ENCODE measurements at regions not wholly inside any gene's neighbourhood (a gene's known extent, or its start where the extent isn't known, plus 50 kb on each side); places are given as distances from the start of the nearest gene placed in this dataset.

GRCh38 chr4:104964410-104965175 is 182.1 kb upstream of the TET2 start:
- no peak for DNase-seq (ENCODE audit: low read depth)

DNA sequence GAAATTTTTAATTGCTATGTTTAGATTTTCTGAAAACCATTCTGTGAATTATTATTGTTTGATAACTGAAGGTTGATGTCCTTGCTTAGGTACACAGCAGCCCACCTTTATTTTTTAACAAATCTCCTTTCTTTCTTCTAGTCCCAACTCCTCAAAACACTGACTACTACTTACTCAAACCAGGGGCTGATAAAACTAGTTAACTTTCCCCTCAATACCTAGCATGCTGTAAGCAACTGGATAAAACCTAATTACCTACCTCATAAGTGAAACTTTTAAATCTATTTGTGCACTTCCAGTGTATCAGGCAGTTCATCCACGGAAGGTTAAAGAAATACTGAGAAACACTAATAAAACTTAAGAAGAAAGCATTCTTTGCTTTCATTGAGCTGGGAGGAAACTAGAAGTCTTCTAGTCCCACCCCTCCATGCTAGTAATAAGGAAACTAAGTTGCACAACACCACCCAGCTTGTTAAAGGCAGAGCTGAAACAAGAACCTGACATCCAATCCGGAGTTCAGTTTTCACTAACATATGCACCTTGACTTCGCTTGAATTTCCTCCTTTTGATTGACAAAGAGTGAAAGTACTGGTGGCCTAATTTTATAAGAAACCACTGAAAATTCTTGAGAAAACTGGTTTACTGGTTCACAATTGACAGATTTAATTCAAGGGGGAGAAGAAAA is 180.2 kb upstream of the TET2 start:
- peak; percentile 89 for DNase-seq (ENCODE audit: low read depth)

- peak; percentile 54 for DNase-seq (ENCODE audit: low read depth)
Measured at GRCh38 chr4:104967034-104967401, 179.7 kb upstream of the TET2 start.

GRCh38 chr4:104969394-104970082 is 177.1 kb upstream of the TET2 start:
- peak; percentile 77 for DNase-seq (ENCODE audit: low read depth)

DNA sequence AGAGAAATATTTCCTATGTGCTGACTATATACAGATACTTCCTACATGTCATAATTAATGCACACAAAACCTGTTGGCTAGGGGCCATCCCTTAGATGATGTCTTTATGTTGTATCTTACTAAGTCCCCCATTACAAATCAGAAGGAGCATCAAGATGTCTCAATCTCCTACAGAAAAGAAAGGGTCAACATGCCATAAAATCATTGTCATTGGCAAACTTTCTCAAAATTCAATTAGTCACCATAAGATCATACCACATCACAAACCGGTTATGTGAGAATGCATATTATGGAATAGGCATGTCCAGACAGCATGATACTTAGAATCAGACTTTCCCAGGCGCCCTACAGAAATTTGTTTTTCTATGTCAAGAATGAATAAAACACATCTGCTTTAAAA is 175.2 kb upstream of the TET2 start:
- peak; percentile 3 for DNase-seq (ENCODE audit: low read depth)

DNA sequence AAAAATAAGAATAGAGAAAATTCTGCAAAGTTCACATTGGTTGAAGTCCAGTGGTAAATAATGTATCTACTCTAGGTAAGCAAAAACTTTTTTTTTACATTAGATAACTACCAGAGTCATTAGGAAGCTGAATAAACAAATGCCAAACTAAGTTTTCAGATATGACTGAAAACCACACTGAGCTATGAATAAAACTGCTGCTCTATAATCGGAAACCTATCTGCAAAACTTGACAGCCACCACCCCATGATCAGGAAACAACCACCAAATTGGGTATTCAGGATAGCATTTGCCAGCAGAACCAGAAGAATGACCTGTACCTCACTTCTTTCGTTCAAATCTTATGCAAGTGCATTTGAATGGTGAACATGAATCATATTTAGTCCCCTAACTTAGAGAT is 173.0 kb upstream of the TET2 start:
- no peak for DNase-seq (ENCODE audit: low read depth)

DNA sequence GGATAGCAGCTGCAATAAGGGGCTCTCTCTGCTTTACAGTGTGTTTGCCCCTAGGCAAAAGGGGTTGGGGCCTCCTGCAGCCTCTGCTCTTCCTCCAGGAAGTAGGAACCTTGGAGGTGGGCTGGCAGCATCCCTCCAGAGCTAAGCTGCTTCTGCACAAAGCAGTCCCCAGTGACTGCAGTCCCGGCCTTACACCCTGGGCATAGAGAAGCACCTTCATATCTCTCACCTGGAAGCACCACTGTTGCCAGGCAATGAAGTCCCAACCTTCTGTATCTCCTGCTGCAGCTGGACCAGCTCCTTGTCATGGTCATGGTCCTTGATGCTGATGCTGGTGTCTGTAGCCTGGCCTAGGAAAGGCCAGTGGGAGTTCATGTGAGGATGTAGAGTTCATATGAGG is 171.1 kb upstream of the TET2 start:
- no peak for DNase-seq (ENCODE audit: low read depth)

DNA sequence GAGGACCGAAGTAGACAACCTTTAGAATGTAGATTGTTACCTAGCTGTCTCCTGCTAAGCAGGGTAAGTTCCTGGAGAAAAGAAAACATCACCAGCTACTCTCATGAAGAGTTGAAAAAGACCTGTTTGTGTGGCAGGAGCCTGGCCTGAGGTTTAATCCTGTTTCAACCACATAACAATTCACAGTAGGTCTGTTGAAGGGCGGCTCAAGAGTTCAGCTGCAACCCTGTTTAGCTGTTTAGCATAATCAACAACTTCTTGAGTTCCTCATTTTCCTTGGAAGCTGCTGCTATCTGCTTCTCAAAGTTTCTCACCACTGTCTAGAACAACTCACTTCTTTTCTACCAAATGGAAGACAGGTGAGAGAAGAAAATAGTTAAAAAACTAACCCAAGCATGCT is 170.4 kb upstream of the TET2 start:
- DNase-seq (ENCODE audit: low read depth), result no peak

DNA sequence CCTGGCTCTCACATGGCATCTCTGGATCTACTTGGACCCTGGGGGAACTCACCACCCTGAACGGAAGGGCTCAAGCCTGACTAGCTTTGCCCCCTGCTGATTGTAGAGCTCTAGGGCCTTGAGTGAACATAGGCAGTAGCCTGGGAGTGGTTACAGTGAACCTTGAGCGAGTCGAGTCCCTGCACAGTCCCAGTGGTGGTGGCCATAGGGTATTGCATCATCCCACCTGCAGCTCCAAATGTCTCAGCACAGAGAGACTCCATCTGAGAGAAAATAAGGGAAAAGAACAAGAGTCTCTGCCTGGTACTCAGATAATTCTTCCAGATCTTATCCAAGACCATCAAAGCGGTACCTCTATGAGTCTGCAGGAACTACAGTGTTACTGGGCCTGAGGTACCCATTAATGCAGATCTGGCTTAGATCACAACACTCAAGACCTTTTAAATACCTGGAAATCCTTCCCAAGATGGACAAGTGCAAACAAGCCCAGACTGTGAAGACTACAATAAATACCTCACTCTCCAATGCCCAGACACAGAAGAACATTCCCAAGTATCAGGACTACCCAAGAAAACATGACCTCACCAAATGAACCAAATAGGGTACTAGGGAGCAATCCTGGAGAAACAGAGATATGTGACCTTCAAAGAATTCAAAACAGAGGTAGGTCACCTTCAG is 167.5 kb upstream of the TET2 start:
- no peak for DNase-seq (ENCODE audit: low read depth)

DNA sequence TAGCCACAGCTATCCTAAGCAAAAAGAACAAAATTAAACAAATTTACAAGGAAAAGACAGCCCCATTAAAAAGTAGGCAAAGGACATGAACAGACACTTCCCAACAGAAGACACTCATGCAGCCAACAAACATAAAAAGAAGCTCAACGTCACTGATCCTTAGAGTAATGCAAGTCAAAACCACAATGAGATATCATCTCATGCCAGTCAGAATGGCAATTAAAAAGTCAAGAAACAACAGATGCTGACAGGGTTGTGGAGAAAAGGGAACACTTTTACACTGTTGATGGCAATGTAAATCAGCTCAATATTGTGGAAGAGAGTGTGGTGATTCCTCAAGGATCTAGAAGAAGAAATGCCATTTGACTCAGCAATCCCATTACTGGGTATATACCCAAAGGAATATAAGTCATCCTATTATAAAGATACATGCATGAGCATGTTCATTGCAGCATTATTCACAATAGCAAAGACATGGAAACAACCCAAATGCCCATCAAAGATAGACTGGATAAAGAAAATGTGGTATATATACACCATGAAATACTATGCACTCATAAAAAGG is 163.0 kb upstream of the TET2 start:
- no peak for DNase-seq (ENCODE audit: low read depth)

- DNase-seq (ENCODE audit: low read depth), result no peak
Measured at GRCh38 chr4:104986306-104986705, 160.4 kb upstream of the TET2 start.

GRCh38 chr4:104989371-104989770 is 157.3 kb upstream of the TET2 start:
- DNase-seq (ENCODE audit: low read depth), result peak; percentile 36

- DNase-seq (ENCODE audit: low read depth), result no peak
Measured at GRCh38 chr4:105002278-105002677, 144.4 kb upstream of the TET2 start.

- no peak for DNase-seq (ENCODE audit: low read depth)
Measured at GRCh38 chr4:105014234-105014633, 132.4 kb upstream of the TET2 start.

DNA sequence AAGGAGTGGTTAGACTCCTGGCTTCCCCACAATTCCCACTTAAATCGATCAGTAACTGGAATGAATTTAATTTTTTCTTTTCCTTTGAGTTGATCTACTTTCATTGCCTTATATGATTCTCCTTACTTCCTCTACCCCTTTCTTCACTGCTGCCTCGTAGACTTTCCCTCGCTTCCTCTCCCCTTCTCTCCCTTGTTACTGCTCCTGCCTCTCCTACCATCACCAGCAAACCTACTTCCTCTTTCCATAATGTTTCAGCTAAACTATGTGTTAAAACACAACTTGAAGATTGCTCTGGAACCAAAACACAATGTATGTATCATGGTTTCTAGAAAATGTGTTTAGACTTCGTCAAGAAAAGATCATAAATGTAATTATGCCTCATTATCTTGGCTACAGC is 132.0 kb upstream of the TET2 start:
- no peak for DNase-seq (ENCODE audit: low read depth)

DNA sequence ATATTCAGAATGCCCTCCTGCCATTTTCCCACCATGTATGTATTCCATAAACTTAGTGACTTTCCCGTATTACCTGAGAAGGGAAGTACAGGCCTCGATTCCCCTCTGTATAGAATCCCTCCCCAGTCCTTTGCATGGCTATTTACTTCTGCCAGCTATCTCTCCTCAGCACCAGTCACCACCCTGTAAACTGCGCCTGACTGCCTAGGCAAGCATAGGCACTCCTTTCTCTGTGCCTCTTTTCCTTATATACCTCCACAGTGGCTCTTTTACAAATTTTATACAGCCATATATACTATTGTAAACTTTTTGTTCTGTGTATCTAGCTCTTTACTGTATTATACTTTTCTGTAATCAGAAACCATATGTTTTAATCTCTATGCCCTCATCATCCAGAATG is 130.9 kb upstream of the TET2 start:
- DNase-seq (ENCODE audit: low read depth), result no peak

DNA sequence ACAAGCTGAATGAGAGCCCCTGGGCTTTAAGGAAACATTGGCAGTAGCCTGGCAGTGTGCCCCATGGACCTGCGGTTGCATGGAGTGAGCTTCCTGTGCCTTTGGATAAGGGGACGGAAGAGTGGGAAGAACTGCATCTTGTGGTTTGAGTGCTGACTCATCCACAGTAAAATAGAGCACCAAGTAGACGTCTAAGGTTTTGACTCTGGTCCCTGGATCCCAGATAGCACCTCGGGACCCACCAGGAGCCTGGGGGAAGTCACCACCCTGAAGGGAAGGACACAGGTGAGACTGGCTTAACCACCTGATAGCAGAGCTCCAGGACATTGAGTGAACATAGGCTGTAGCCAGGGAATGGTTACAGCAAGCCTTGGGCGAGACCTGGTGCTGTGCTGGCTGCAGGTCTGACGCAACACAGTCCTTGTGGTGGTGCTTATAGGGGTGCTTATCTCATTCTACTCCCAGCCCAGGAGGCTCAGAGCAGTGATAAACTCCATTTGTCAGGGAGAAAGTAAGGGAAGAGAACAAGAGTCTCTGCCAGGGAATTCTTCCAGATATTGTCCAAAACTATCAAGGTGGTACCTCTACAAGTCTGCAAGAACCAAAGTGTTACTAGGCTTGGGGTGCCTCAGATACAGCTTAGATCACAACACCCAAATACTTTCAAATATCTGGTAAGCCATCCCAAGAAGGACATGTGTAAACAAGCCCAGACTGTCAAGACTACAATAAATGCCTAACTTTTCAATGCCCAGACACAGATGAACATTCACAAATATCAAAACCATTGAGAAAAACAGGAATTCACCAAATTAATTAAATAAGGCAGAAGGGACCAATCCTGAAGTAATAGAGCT is 123.6 kb upstream of the TET2 start:
- peak; percentile 21 for DNase-seq (ENCODE audit: low read depth)

DNA sequence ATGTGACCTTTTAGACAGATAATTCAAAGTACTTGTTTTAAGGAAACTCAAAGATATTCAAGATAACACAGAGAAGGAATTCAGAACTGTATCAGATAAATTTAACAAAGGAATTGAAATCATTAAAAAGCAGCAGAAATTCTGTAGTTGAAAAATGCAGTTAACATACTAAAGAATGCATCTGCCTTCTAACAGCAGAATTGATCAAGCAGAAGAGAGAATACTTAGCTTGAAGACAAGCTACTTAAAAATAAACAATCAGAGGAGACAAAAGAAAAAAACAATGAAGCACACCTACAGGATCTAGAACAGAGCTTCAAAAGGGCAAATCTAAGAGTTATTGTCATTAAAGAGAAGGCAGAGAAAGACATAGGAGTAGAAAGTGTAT is 123.0 kb upstream of the TET2 start:
- DNase-seq (ENCODE audit: low read depth), result no peak

- no peak for DNase-seq (ENCODE audit: low read depth)
Measured at GRCh38 chr4:105025263-105026017, 121.2 kb upstream of the TET2 start.

DNA sequence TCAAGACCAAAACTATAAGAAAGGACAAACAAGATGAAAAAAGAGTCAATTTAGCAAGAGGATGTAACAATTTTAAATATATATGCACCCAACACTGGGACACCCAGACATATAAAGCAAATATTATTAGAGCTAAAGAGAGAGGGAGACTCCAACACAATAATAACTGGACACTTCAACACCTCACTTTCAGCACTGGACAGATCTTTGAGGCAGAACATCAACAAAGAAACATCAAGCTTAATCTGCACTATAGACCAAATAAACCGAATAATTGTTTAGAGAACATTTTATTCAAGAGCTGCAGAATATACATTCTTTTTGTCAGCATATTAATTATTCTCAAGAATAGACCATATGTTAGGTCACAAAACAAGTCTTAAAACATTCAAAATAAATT is 109.7 kb upstream of the TET2 start:
- peak; percentile 4 for DNase-seq (ENCODE audit: low read depth)
